ENCODE measurements at regions not wholly inside any gene's neighbourhood (a gene's known extent, or its start where the extent isn't known, plus 50 kb on each side); places are given as distances from the start of the nearest gene placed in this dataset.

DNA sequence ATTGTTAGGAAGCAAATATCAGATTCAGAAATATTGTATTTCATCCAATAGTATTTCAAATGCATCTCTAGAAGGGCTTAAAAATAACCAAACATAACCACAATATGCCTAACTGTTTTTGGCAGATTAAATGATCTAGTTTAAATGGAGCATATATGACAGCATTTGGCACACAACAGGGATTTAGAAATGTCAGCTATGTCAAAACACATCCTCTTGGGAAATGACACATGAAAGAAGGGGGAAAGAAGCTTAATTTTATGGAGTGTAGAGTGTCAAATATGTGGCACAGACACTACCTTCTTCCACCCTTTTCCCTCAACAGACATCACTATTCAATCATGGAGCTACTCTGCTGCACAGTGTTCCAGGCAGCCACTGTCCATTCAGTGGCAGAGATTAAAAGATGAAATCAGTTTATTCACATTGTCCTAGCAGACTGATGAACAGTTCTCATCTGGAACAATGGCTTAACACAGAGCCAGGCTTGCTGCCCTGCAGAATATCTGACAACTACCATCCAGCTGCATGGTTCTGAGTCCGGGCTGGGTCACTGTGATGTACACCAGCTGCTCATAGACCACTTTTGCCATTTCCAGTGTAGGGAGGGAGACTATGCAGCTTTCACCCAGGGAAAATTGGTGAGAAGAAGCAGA is 349.8 kb downstream of the DHX35 start:
- TF ChIP-seq, protein P1, sequence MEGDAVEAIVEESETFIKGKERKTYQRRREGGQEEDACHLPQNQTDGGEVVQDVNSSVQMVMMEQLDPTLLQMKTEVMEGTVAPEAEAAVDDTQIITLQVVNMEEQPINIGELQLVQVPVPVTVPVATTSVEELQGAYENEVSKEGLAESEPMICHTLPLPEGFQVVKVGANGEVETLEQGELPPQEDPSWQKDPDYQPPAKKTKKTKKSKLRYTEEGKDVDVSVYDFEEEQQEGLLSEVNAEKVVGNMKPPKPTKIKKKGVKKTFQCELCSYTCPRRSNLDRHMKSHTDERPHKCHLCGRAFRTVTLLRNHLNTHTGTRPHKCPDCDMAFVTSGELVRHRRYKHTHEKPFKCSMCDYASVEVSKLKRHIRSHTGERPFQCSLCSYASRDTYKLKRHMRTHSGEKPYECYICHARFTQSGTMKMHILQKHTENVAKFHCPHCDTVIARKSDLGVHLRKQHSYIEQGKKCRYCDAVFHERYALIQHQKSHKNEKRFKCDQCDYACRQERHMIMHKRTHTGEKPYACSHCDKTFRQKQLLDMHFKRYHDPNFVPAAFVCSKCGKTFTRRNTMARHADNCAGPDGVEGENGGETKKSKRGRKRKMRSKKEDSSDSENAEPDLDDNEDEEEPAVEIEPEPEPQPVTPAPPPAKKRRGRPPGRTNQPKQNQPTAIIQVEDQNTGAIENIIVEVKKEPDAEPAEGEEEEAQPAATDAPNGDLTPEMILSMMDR (IDR thresholded peaks at IDR 0.05; ENCODE audit: insufficient read depth, missing control alignments): no peak
- DNase-seq (ENCODE audit: insufficient read length, low spot score): no peak
- FAIRE-seq: no peak

DNA sequence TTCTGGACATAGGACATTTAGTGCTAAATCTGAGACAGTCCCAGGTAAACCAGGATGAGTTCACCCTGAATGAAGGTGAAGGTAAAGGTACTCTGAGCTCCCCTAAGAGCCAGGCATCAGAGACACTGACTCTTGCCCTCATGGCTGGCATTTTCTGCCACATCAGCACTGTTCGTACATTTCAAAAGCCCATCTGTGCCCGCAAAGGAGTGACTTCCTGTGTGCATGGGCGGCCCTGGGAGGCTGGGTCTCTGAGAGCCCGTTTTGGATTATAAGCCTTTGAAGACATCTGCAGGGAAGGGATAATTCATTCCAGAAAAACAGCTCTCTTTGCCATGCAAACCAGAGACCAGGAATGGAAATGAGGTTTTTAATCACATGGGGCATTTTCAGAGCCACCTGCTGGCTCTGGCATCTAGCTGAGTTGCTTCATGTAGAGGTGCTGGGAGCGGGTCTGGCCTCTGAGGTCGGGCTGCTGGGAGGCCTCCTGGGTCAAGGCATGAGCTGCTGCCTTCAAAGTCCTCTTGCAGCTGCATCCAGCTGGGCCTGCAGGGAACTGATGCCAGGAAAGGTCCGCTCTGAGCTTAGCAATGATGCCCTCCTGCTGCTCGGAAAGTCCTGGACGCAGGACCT is 348.3 kb downstream of the DHX35 start:
- DNase-seq (ENCODE audit: insufficient read length, low spot score): no peak
- TF ChIP-seq, protein P1 (IDR thresholded peaks at IDR 0.05; ENCODE audit: insufficient read depth, missing control alignments): no peak
- FAIRE-seq: no peak

DNA sequence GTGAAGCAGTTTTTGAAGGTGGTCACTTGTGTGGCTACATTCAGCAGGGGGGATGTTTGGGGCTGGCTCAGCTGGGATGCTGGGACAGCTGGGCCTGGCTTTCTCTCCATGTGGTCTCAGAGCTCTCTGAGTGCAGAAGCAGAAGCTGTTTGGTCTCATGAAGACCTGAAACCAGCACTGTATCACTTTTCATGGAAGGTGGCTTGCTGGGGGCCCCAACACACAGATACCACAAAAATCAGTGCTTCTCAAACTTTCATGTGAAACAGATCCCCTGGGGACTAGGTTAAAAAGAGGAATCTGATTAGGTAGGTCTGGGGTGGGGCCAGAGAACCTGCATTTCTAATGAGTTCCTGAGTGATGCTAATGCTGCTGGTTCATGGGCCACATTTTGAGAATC is 347.3 kb downstream of the DHX35 start:
- DNase-seq (ENCODE audit: insufficient read length, low spot score): no peak
- TF ChIP-seq, protein P1 (IDR thresholded peaks at IDR 0.05; ENCODE audit: insufficient read depth, missing control alignments): no peak
- no peak for FAIRE-seq

DNA sequence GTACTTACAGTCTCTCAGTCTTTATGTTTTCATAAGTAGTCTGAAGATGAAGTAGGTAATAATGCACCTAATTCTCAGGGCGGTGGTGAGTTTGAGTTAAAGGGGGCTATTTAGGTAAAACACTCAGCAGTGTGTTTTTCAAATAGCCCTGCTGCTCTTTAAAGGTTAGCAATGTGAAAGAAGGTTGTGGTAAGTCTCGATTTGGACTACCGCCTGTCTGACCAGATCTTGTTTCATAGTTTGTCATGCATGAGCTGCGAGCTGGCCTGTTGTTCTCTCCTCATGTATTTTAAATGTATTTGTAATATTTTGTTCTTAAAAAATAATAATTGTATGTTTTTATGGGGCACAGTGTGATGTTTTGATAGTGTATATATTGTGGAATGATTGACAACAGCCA is 340.2 kb downstream of the DHX35 start:
- no peak for FAIRE-seq
- TF ChIP-seq, protein P1 (IDR thresholded peaks at IDR 0.05; ENCODE audit: insufficient read depth, missing control alignments): no peak
- DNase-seq (ENCODE audit: insufficient read length, low spot score): no peak

DNA sequence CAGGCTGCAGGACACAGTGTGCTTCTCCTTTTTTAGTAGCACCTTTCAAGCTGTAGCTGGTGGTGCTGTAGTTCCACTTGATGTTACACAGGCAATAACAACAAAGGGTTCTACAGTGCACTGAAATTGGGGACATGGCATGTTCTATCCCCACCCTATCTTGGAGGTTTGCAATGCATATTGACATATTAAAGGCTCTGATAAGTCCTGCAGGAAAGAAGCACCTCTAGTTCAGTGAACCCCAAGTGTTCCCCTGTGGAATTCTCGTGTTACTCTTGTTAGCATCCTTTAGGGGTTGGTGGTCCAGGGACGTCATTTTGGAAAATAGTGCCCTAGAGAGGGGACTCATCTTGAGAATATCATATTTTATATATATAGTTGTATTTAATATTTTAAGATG is 337.6 kb downstream of the DHX35 start:
- TF ChIP-seq, protein P1 (IDR thresholded peaks at IDR 0.05; ENCODE audit: insufficient read depth, missing control alignments): no peak
- FAIRE-seq: no peak
- DNase-seq (ENCODE audit: insufficient read length, low spot score): no peak

DNA sequence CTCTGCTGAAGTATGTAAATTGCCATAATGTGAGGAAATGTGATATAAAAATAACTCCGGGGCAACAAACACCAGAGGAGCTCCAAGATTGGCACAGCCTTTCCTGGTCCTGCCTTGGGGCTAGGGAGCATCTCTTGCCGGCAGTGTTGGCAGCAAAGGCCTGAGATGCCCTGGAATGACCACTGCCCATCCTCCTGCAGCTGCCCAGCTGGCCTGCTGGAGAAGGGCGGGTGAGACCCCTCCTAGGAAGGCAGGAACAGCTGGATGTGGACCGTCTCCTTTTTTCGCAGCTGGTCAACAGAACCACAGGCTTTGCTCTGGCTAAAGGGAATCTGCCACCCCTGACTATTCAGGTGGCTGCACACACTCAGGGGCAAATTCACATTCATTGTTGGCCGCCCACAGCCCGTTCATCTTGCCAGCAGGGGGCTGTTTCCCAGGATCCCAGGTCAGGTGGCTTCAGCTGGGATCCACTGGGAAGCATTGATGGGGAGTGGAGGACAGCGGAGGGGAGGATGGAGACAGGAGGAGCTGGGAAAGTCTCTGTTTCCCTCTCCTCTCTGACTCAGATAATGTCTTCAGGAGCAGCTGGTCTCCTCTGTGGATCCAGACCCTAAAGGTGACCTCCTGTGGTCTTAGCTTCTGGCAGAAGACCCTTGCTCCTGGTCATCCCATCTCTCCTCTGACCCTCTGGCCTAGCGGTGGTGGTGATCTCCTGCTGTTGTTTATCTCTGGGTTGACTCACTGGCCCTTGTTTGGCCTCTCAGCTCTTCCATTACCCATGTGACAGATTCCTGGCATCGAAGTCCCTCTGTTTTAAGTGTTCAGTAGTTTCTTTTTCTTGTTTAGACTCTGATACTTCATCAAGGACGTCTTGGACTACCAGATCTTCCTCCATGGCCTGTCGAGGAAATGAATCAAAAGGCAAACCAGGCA is 336.7 kb downstream of the DHX35 start:
- TF ChIP-seq, protein P1 (IDR thresholded peaks at IDR 0.05; ENCODE audit: insufficient read depth, missing control alignments): no peak
- DNase-seq (ENCODE audit: insufficient read length, low spot score) (no peak), FAIRE-seq (no peak)

Measured in D721Med (cell line).